ENCODE measurements at regions not wholly inside any gene's neighbourhood (a gene's known extent, or its start where the extent isn't known, plus 50 kb on each side); places are given as distances from the start of the nearest gene placed in this dataset.

DNA sequence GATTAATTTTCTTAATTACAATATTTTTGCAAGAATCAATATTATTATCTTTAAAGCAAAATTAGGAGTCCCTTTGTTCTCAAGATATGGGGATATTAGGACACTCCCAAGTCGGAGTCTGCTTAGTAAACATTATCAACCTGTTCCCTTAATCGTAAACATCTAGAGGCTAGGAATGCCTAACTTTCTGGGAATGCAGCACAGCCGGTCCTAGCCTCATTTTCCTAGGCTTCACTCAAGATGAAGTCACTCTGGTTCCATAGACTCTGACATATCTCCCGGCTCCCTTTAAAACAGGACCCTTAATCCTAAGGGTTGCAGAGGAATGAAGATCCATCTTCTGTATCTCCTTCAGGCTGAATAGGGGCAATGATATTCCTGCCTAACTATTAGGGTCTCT lies 367.6 kb downstream of the GPM6A start:
- no peak for DNase-seq

GRCh38 chr4:175447016-175447415 lies 365.0 kb downstream of the GPM6A start:
- no peak for DNase-seq

DNA sequence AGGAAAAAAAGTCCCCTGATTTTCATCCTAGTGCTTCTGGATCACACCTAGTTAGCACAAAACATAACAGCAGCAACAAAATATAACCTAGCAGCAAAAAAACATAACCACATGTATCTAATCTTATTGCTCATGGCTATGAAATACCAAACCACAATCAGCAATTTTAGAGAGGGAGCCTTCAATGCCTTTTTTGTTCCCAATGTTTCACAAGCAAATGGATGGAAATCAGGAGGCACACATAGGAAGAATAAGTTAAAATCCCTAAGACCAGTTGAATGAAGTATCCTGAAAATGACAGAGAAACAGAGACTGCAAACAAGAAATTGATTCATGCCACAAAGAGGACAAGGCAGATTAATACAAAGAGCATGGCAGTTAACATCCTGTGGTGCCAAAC lies 361.6 kb downstream of the GPM6A start:
- DNase-seq = no peak

DNA sequence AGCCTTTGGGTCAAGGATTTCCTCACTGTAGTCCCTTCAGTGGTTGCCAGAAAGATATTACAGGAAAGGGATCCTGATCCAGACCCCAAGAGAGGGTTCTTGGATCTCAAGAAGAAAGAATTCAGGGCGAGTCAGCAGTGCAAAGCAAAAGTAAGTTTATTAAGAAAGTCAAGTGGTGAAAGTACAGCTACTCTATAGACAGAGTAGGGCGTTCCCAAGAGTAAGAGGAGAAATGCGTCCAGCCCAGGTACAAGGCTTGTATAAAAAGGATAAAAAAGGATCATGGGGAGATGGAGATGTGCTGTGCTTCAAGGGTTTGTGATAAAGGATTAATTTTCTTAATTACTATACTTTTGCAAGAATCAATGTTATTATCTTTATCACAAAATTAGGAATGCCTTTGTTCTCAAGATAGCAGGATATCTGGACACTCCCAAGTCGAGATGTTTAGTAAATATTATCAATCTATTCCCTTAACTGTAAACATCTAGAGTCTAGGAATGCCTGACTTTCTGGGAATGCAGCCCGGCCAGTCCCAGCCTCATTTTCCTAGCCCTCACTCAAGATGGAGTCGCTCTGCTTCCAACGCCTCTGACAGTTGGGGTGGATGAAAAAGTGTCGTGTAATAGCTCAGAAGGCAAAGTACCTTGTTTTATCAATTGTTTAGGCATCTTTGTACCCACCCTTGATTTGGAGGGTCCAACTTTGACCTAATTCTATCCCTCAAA lies 360.7 kb downstream of the GPM6A start:
- DNase-seq = no peak

DNA sequence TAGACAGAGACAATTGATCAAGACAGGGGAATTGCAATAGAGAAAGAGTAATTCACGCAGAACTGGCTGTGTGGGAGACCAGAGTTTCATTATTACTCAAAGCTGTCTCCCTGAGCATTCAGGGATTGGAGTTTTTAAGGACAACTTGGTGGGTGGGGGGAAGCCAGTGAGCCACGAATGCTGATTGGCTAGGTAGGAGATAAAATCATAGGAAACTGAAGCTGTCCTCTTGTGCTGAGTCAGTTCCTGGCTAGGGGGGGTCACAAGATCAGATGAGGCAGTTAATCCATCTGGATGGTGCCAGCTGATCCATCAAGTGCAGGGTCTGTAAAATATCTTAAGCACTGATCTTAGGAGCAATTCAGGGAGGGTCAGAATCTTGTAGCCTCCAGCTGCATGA lies 358.6 kb downstream of the GPM6A start:
- no peak for DNase-seq

DNA sequence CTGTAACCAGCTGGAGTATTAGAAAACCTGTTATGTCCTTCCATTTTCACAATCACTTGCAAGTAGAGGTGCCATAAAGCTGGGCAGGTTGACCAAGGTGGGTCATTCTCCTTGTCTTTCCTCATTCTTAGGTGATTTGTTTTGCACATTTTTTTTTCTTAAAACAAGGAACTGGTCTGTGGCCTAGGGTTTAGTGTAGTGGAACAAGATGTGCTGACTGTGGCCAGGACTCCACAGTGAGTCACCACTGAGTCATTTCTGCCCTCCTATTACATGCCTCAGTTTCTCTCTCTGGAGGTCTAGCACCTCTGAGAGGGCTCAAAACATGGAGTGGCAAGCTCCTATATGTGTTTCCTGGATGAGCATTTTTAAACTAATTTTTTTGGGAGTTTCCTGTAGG lies 355.9 kb downstream of the GPM6A start:
- DNase-seq = no peak

GRCh38 chr4:175457956-175458355 lies 354.1 kb downstream of the GPM6A start:
- no peak for DNase-seq

DNA sequence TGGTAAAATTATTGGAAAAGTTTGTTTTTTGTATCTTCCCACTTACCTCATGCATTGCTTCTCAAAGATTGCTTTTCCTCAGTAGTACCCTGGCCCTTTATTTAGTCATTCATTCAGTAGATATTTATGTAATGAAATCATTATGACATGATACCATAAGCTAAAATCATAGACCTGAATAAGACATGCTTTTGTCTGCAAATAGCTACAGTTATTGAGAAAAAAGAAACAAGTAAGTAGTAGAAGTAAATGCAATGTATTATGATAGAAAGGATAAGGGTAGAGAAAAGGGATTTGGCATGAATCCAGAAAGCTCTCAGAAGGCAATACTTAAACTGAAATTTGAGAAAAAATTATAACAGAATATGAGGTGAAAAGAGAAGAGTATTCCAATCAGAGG lies 352.5 kb downstream of the GPM6A start:
- DNase-seq = no peak

- no peak for DNase-seq
These were observed 351.6 kb downstream of the GPM6A start for GRCh38 chr4:175460414-175460813.

DNA sequence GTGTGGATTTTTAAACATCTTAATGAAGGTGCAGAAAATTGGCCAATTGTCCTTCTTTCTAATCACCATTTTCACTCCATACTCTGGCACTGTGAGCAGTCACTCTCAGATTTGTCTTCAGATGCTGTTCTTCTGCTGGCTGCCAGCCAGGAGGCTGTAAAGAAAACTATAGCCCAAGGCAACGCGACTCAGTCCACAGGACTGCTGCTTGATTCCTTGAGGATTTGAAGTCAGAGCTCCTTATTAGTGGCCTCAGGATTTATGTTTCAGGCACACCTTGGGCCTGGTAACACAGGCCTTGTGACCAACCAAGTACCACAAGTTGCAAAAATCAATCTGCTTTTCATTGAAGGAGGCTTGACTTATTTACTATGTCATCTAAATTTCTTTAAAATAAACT lies 342.6 kb downstream of the GPM6A start:
- no peak for DNase-seq

- no peak for DNase-seq
These were observed 341.9 kb downstream of the GPM6A start for GRCh38 chr4:175470131-175470530.

DNA sequence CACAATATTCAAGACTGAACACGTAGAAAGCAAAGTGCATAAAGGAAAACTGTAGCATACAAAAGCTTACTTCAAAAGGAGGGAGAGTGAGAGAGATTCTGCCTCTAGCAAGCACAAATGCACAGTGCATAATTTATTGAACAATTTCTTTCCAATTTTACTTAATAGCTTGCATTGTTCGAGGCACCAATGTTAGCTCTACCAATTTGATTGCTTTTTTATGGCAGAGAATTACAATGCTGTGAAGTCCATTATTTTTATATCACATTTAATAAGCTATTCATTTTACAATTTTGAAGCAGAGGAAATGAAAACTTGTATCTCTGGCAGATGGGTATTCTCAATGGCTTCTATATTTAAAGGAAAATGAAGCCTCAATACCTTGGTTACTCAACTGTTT lies 331.7 kb downstream of the GPM6A start:
- no peak for DNase-seq

GRCh38 chr4:175499735-175500352 lies 312.2 kb downstream of the GPM6A start:
- no peak for DNase-seq

- no peak for DNase-seq
These were observed 307.7 kb downstream of the GPM6A start for GRCh38 chr4:175504318-175504717.

- DNase-seq = no peak
These were observed 302.7 kb downstream of the GPM6A start for GRCh38 chr4:175509320-175509719.

GRCh38 chr4:175511861-175512260 lies 300.2 kb downstream of the GPM6A start:
- DNase-seq = no peak

- no peak for DNase-seq
These were observed 297.9 kb downstream of the GPM6A start for GRCh38 chr4:175514174-175514573.

- no peak for DNase-seq
These were observed 281.4 kb downstream of the GPM6A start for GRCh38 chr4:175530655-175531054.

DNA sequence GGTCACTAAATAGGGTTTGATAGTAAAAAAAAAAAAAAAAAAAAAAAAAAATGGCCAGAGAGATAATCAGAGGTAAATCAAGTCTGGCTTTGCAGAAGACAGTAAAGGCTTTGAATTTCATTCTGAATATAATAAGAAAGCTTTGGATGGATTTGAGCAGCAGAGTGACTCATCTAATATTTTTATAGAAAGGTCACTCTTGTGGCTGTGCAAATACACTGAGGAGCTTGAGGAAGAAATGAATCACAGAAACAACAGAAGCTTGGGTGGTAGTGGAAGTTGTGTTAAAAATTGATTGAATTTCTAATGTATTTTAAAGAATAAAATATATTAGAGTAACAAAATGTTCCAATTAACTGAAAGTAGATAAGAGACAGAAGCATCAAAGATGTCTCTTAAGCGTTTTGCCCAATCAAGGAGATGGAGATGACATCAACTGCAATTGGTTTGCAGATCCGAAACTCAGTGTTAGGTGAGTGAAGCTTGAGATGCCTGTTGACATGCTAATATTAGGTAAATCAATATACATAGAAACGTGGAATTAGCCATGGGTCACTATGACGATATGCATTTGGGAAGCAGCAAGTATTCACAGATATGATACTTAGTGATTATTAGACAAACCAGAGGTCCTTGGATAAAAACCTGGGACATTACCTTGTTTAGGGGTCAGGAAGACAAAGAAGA lies 280.5 kb downstream of the GPM6A start:
- no peak for DNase-seq

DNA sequence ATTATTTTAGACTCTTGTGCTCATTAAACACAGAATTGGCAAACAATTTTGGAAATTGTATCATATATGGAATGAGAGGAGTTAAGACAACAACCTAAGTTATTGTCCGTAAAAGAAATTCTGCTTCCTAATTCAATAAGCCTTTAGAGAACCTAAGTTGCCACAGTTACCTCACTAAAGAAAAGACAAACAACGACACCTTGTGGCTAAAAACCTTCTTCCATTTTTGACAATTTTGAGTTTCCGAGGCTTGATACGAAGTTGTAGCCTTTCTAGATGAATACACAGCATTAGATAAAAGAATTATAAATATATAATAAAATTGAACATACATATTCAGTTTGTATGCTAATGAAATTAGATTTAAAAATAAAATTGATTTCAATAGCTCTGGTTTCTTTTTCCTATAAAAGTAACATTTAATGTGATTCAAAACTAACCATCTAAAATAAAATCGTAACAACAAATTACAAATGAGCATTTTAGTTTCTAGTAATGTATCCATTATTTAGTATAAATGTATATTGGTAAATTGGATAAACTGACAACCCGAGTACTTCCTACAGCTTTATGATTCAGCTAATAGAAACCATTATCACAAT lies 275.1 kb downstream of the GPM6A start:
- DNase-seq = peak in 1 of 5 experiments; percentile 9

- DNase-seq = no peak
These were observed 272.6 kb downstream of the GPM6A start for GRCh38 chr4:175539498-175539897.

- no peak for DNase-seq
These were observed 271.9 kb downstream of the GPM6A start for GRCh38 chr4:175540151-175540550.

DNA sequence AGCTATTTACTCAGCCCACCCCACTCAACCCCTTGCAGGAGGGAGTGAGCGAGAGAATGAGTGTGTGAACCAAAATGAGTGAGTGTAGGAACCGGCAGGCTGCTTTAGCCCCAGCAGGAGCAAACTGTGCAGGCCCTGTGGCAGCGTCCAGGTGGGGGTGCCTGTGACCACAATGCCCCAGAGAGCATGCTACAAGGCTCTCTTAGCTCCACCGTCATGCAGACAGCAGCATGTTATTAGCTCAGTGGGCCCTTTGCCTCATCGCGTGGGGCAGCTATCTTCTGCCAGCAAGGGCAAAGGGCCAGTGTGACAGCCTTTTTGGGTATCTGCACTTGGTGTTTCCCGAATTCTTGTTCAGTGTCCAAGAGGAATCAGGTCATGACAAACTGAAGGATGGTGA lies 271.3 kb downstream of the GPM6A start:
- DNase-seq = no peak

- no peak for DNase-seq
These were observed 269.3 kb downstream of the GPM6A start for GRCh38 chr4:175542786-175543185.

All from T-helper 2 cell (primary cell).